ENCODE measurements at regions not wholly inside any gene's neighbourhood (a gene's known extent, or its start where the extent isn't known, plus 50 kb on each side); places are given as distances from the start of the nearest gene placed in this dataset.

- TF ChIP-seq EP300 (IDR thresholded peaks at IDR 0.05) (no peak), POLR2A (IDR thresholded peaks at IDR 0.05) (no peak), CTCF (IDR thresholded peaks at IDR 0.05) (no peak)
These were observed 533.3 kb upstream of the MIS18BP1 start for GRCh38 chr14:45786266-45786665.

Data from ovary (tissue), 3 donors.